CD14-positive monocyte (primary cell): ENCODE measurements at regions not wholly inside any gene's neighbourhood (a gene's known extent, or its start where the extent isn't known, plus 50 kb on each side); places are given as distances from the start of the nearest gene placed in this dataset.

Experiments used
- DNase-seq, 3 donors: peaks; one replicate each; pipeline ENCODE4 v3.0.0-alpha.2; 2011 to 2022
- H2AFZ ChIP-seq: 2 replicates; pipeline ENCODE4 v1.6.0; 2012; ENCODE audit warnings: mild to moderate bottlenecking, low read depth, low read length, inconsistent platforms; ENCODE audit not compliant: insufficient read depth, poor library complexity, severe bottlenecking
- H3K27ac ChIP-seq, 2 donors: 1 replicate in 1 of 2; 2 replicates in 1 of 2; pipeline ENCODE4 v1.5.1; 2012 to 2013; ENCODE audit warnings: low read length in 2 of 2, control low read depth in 1 of 2, inconsistent platforms in 1 of 2, low read depth in 1 of 2, mild to moderate bottlenecking in 1 of 2
- H3K27me3 ChIP-seq, 2 donors: one replicate each; pipeline versions ENCODE4 v1.6.0 to v1.6.1; 2011 to 2013; ENCODE audit warnings: low read length in 2 of 2; ENCODE audit not compliant: control insufficient read depth in 2 of 2, insufficient read depth in 2 of 2
- H3K36me3 ChIP-seq, 2 donors: replicated peaks in 1 of 2; 1 replicate in 1 of 2; 2 replicates in 1 of 2; pipeline versions ENCODE4 v1.5.1 to v1.6.1; 2012 to 2013; ENCODE audit warnings: low read length in 2 of 2, control low read depth in 1 of 2, inconsistent platforms in 1 of 2, mild to moderate bottlenecking in 1 of 2; ENCODE audit not compliant: insufficient read depth in 2 of 2, control insufficient read depth in 1 of 2
- H3K4me1 ChIP-seq, 2 donors: 1 replicate in 1 of 2; 2 replicates in 1 of 2; pipeline versions ENCODE4 v1.5.1 to v1.6.1; 2012 to 2013; ENCODE audit warnings: low read length in 2 of 2, control low read depth in 1 of 2, inconsistent platforms in 1 of 2, mild to moderate bottlenecking in 1 of 2, moderate library complexity in 1 of 2; ENCODE audit not compliant: insufficient read depth in 2 of 2, control insufficient read depth in 1 of 2
- H3K4me2 ChIP-seq: replicated peaks from 2 replicates; pipeline ENCODE3; 2012; ENCODE audit warnings: low read length, moderate library complexity, mild to moderate bottlenecking; ENCODE audit not compliant: poor library complexity, severe bottlenecking; ENCODE audit errors: extremely low read depth
- H3K4me3 ChIP-seq, 3 experiments: fragments of 200-600 bp in 1 of 3; sonication (generic) in 1 of 3; replicated peaks in 1 of 3; 1 replicate in 2 of 3; 2 replicates in 1 of 3; pipeline ENCODE4 v1.5.1; 2011 to 2013; ENCODE audit warnings: low read length in 3 of 3, mild to moderate bottlenecking in 3 of 3, control low read depth in 2 of 3, low read depth in 2 of 3, inconsistent platforms in 1 of 3, moderate library complexity in 1 of 3
- H3K79me2 ChIP-seq: 2 replicates; pipeline ENCODE4 v1.6.0; 2012; ENCODE audit warnings: mild to moderate bottlenecking, control low read depth, inconsistent platforms, low read length, moderate library complexity; ENCODE audit not compliant: insufficient read depth
- H3K9ac ChIP-seq: 2 replicates; pipeline ENCODE4 v1.6.0; 2017; ENCODE audit warnings: low read length, mild to moderate bottlenecking; ENCODE audit not compliant: insufficient read depth, poor library complexity, severe bottlenecking
- H3K9me3 ChIP-seq, 2 donors: replicated peaks in 1 of 2; 1 replicate in 1 of 2; 2 replicates in 1 of 2; pipeline versions ENCODE4 v1.5.1 to v1.6.1; 2012 to 2013; ENCODE audit warnings: low read length in 2 of 2, control low read depth in 1 of 2; ENCODE audit not compliant: control insufficient read depth in 1 of 2, insufficient read depth in 1 of 2
- H4K20me1 ChIP-seq: 2 replicates; pipeline ENCODE4 v1.6.0; 2012; ENCODE audit warnings: mild to moderate bottlenecking, low read length, control low read depth, moderate library complexity; ENCODE audit not compliant: insufficient read depth
- H3K27ac Mint-ChIP-seq, 7 donors: one replicate each; pipeline ENCODE4 v1.8.0; 2020; ENCODE audit warnings: mild to moderate bottlenecking in 7 of 7, mixed read lengths in 7 of 7, moderate library complexity in 6 of 7, inconsistent platforms in 2 of 7
- H3K27me3 Mint-ChIP-seq, 3 donors: one replicate each; pipeline ENCODE4 v1.8.0; 2021 to 2022; ENCODE audit warnings: low read depth in 3 of 3, mild to moderate bottlenecking in 3 of 3, mixed read lengths in 3 of 3, moderate library complexity in 3 of 3, inconsistent platforms in 1 of 3
- H3K36me3 Mint-ChIP-seq, 2 donors: one replicate each; pipeline ENCODE4 v1.8.0; 2020; ENCODE audit warnings: mixed read lengths in 2 of 2, inconsistent platforms in 1 of 2, mild to moderate bottlenecking in 1 of 2
- H3K4me1 Mint-ChIP-seq: one replicate; pipeline ENCODE4 v1.8.0; 2020; ENCODE audit warnings: mild to moderate bottlenecking, mixed read lengths
- H3K4me3 Mint-ChIP-seq, 2 donors: one replicate each; pipeline ENCODE4 v1.8.0; 2020; ENCODE audit warnings: mild to moderate bottlenecking in 2 of 2, mixed read lengths in 2 of 2, moderate library complexity in 1 of 2
- H3K9me3 Mint-ChIP-seq, 7 donors: one replicate each; pipeline ENCODE4 v1.8.0; 2020 to 2022; ENCODE audit warnings: mixed read lengths in 7 of 7, mild to moderate bottlenecking in 6 of 7, moderate library complexity in 6 of 7, inconsistent platforms in 2 of 7
- intact Hi-C, 2 donors: fragments of 100-400 bp; cut with micrococcal nuclease; formaldehyde crosslinking; loops; one replicate each; pipeline versions ENCODE4 v1.15.0 to v1.15.1; 2023
- TF ChIP-seq, protein P1 (sequence below): fragments of 200-600 bp; IDR thresholded peaks from one replicate; pipeline ENCODE4 v1.8.0; 2022; ENCODE audit warnings: antibody characterized with exemption, mild to moderate bottlenecking

DNA sequence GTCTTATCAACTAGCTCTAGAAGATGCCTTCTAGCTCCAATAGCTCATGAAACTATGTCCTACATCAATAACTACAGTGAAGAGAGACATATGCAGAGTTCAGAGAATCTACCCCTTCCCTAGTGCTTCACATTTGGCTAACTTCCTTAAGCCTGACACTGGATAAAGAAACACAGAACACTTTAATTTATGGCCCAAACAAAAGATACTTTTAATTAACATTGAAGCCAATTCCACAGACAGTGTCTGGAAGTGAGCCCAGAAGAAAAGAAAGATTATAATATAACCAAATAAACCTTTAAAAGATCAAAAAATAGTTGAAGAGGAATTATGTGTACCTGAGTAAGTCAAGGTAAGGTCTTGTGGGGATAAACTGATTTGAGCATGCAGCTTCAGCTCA lies 255.2 kb downstream of the C11orf87 start:
- no peaks in the 10 kb centered on the region for H3K4me1 Mint-ChIP-seq
- Histone ChIP-seq H3K9ac (no peak overlapping the region), H3K27ac (no peak overlapping the region), H3K9me3 (no peaks in the 10 kb centered on the region), H3K79me2 (no peaks in the 10 kb centered on the region), H3K27me3 (no peaks in the 10 kb centered on the region), H3K4me1 (no peaks in the 10 kb centered on the region), H3K36me3 (no peaks in the 10 kb centered on the region), H4K20me1 (no peaks in the 10 kb centered on the region), H2AFZ (no peak overlapping the region), H3K4me3 (no peak overlapping the region), H3K4me2 (no peak overlapping the region)
- intact Hi-C loops = no loop called here
- H3K36me3 Mint-ChIP-seq = no peaks in the 10 kb centered on the region
- no peak overlapping the region for H3K4me3 Mint-ChIP-seq
- TF ChIP-seq, protein P1, sequence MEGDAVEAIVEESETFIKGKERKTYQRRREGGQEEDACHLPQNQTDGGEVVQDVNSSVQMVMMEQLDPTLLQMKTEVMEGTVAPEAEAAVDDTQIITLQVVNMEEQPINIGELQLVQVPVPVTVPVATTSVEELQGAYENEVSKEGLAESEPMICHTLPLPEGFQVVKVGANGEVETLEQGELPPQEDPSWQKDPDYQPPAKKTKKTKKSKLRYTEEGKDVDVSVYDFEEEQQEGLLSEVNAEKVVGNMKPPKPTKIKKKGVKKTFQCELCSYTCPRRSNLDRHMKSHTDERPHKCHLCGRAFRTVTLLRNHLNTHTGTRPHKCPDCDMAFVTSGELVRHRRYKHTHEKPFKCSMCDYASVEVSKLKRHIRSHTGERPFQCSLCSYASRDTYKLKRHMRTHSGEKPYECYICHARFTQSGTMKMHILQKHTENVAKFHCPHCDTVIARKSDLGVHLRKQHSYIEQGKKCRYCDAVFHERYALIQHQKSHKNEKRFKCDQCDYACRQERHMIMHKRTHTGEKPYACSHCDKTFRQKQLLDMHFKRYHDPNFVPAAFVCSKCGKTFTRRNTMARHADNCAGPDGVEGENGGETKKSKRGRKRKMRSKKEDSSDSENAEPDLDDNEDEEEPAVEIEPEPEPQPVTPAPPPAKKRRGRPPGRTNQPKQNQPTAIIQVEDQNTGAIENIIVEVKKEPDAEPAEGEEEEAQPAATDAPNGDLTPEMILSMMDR = no peak
- no peak overlapping the region for H3K27ac Mint-ChIP-seq
- H3K27me3 Mint-ChIP-seq = peaks cover 0 to 2% (median 0%) of the 10 kb centered on the region in 3 donors
- DNase-seq = no peak
- peaks cover 0 to 3% (median 0%) of the 10 kb centered on the region in 7 donors for H3K9me3 Mint-ChIP-seq

GRCh38 chr11:109677876-109678275 lies 255.9 kb downstream of the C11orf87 start:
- Histone ChIP-seq H4K20me1 (no peaks in the 10 kb centered on the region), H3K9ac (no peak overlapping the region), H3K9me3 (no peaks in the 10 kb centered on the region), H3K27me3 (no peaks in the 10 kb centered on the region), H3K4me2 (no peak overlapping the region), H3K36me3 (no peaks in the 10 kb centered on the region), H3K4me1 (no peaks in the 10 kb centered on the region), H3K27ac (no peak overlapping the region), H2AFZ (no peak overlapping the region), H3K4me3 (no peak overlapping the region), H3K79me2 (no peaks in the 10 kb centered on the region)
- no peaks in the 10 kb centered on the region for H3K36me3 Mint-ChIP-seq
- H3K9me3 Mint-ChIP-seq = peaks cover 0 to 3% (median 0%) of the 10 kb centered on the region in 7 donors
- TF ChIP-seq, protein P1 = no peak
- DNase-seq = no peak
- H3K27ac Mint-ChIP-seq = no peak overlapping the region
- H3K27me3 Mint-ChIP-seq = peaks cover 0 to 3% (median 0%) of the 10 kb centered on the region in 3 donors
- H3K4me1 Mint-ChIP-seq = no peaks in the 10 kb centered on the region
- no peak overlapping the region for H3K4me3 Mint-ChIP-seq
- intact Hi-C loops = no loop called here
